Cardiac fibroblast (primary cell): ENCODE measurements at regions not wholly inside any gene's neighbourhood (a gene's known extent, or its start where the extent isn't known, plus 50 kb on each side); places are given as distances from the start of the nearest gene placed in this dataset.
"Not testable (repeated sequence)": the region's sequence is repeated elsewhere in the genome, so short reads cannot be mapped to it uniquely, and the experiment has no call there.

Source experiments
- DNase-seq, 2 donors: peaks; one replicate each; pipeline versions ENCODE4 v3.0.0 to v3.0.0-alpha.2; 2010; ENCODE audit warnings: low read depth in 2 of 2
- H3K4me3 ChIP-seq, 2 donors: replicated peaks in 1 of 2; 1 replicate in 1 of 2; 2 replicates in 1 of 2; pipeline ENCODE4 v1.5.1; 2011; ENCODE audit warnings: low read depth in 2 of 2, low read length in 2 of 2, mild to moderate bottlenecking in 2 of 2, moderate library complexity in 1 of 2
- CTCF ChIP-seq: IDR thresholded peaks from one replicate; pipeline ENCODE4 v1.5.1; 2011; ENCODE audit warnings: low read depth, mild to moderate bottlenecking, low read length, inconsistent platforms

- no peak for TF ChIP-seq CTCF
- no peak for DNase-seq
- no peak overlapping the region for H3K4me3 ChIP-seq
Observed at GRCh38 chr4:189131118-189131517, 809.6 kb upstream of the FRG1 start.

GRCh38 chr4:189136462-189136861, 804.2 kb upstream of the FRG1 start:
- DNase-seq: peak in 1 of 2 donors; percentile 2
- H3K4me3 ChIP-seq: no peak overlapping the region

GRCh38 chr4:189143263-189143952, 797.3 kb upstream of the FRG1 start:
- no peak overlapping the region for H3K4me3 ChIP-seq
- peak in 1 of 2 donors; percentile 33 for DNase-seq
- no peak for TF ChIP-seq CTCF

More at GRCh38 chr4:189136462-189136861, 804.2 kb upstream of the FRG1 start:
- no peak for TF ChIP-seq CTCF

GRCh38 chr4:189147005-189147929, 793.4 kb upstream of the FRG1 start:
- H3K4me3 ChIP-seq: no peak overlapping the region
- no peak for DNase-seq
- no peak for TF ChIP-seq CTCF

GRCh38 chr4:189155083-189155482, 785.6 kb upstream of the FRG1 start:
- DNase-seq, H3K4me3 ChIP-seq: not testable (repeated sequence)

GRCh38 chr4:189162073-189162789, 778.4 kb upstream of the FRG1 start:
- no peak for TF ChIP-seq CTCF
- no peak for DNase-seq
- H3K4me3 ChIP-seq: no peak overlapping the region

- no peak overlapping the region for H3K4me3 ChIP-seq
- DNase-seq: no peak
- no peak for TF ChIP-seq CTCF
Observed at GRCh38 chr4:189162888-189163287, 777.8 kb upstream of the FRG1 start.
